ENCODE measurements at regions not wholly inside any gene's neighbourhood (a gene's known extent, or its start where the extent isn't known, plus 50 kb on each side); places are given as distances from the start of the nearest gene placed in this dataset.

- Histone ChIP-seq H3K4me1 (ENCODE audit: control insufficient read depth, insufficient read depth, low read length) (no peaks in the 10 kb centered on the region), H3K4me3 (ENCODE audit: low read depth, low read length) (no peak overlapping the region), H3K9me3 (ENCODE audit: control insufficient read depth, insufficient read depth, low read depth, low read length) (no peaks in the 10 kb centered on the region), H3K36me3 (ENCODE audit: control insufficient read depth in 2 of 2, insufficient read depth in 1 of 2, low read length in 2 of 2) (no peaks in the 10 kb centered on the region), H3K27ac (ENCODE audit: extremely low read depth, low read depth, low read length) (no peak overlapping the region)
- POLR2A ChIA-PET, result no interaction called here
- CTCF ChIA-PET, result no interaction called here
- TF ChIP-seq ZNF629 (tag by site-specific recombination; IDR thresholded peaks at IDR 0.05) (no peak), ZNF350 (tag by site-specific recombination; IDR thresholded peaks at IDR 0.05) (no peak), ZNF416 (tag by site-specific recombination; IDR thresholded peaks at IDR 0.05) (no peak), YY2 (tag by site-specific recombination; IDR thresholded peaks at IDR 0.05) (no peak), ZNF707 (tag by site-specific recombination; IDR thresholded peaks at IDR 0.05) (no peak), KLF16 (tag by site-specific recombination; IDR thresholded peaks at IDR 0.05) (no peak), ZNF530 (tag by site-specific recombination; IDR thresholded peaks at IDR 0.05; ENCODE audit: low read depth) (no peak), ZNF561 (tag by site-specific recombination; IDR thresholded peaks at IDR 0.05; ENCODE audit: borderline replicate concordance) (no peak), ZNF785 (tag by site-specific recombination; IDR thresholded peaks at IDR 0.05) (no peak), ZNF776 (tag by site-specific recombination; IDR thresholded peaks at IDR 0.05; ENCODE audit: borderline replicate concordance) (no peak), GFI1B (tag by site-specific recombination; IDR thresholded peaks at IDR 0.05) (no peak), ZNF211 (tag by site-specific recombination; IDR thresholded peaks at IDR 0.05; ENCODE audit: low read depth) (no peak), ZNF10 (tag by site-specific recombination; IDR thresholded peaks at IDR 0.05) (no peak)
- TF ChIP-seq, protein P1, sequence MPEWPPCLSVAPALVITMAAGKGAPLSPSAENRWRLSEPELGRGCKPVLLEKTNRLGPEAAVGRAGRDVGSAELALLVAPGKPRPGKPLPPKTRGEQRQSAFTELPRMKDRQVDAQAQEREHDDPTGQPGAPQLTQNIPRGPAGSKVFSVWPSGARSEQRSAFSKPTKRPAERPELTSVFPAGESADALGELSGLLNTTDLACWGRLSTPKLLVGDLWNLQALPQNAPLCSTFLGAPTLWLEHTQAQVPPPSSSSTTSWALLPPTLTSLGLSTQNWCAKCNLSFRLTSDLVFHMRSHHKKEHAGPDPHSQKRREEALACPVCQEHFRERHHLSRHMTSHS (tag by site-specific recombination; IDR thresholded peaks at IDR 0.05), result no peak
- TF ChIP-seq, protein P2, sequence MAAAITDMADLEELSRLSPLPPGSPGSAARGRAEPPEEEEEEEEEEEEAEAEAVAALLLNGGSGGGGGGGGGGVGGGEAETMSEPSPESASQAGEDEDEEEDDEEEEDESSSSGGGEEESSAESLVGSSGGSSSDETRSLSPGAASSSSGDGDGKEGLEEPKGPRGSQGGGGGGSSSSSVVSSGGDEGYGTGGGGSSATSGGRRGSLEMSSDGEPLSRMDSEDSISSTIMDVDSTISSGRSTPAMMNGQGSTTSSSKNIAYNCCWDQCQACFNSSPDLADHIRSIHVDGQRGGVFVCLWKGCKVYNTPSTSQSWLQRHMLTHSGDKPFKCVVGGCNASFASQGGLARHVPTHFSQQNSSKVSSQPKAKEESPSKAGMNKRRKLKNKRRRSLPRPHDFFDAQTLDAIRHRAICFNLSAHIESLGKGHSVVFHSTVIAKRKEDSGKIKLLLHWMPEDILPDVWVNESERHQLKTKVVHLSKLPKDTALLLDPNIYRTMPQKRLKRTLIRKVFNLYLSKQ (tag by site-specific recombination; IDR thresholded peaks at IDR 0.05; ENCODE audit: borderline replicate concordance), result no peak
Observed at GRCh38 chr10:3932597-3933375, 147.8 kb upstream of the KLF6 start.

DNA sequence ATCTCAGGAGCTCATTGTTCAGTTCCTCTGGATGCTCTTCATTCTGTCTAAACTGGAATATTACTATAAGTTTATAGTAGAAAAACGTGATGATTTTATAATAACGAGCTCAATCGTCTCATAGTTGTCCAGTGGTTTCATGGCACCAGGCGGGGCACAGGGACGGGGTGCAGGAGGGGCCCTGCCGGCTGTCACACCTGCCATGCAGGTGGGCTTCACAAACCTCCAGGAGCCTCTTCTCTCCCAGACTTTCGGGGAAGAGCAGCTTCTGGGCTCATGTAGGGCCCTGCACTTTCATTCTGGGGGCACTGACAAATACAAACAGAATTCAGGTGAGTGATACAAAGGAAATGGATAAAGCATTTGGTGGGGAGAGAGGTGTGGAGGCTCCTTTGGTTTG lies 146.9 kb upstream of the KLF6 start:
- no peaks in the 10 kb centered on the region for H3K36me3 ChIP-seq (ENCODE audit: control insufficient read depth in 2 of 2, insufficient read depth in 1 of 2, low read length in 2 of 2)
- H3K4me3 ChIP-seq (ENCODE audit: low read depth, low read length), result no peak overlapping the region
- no peaks in the 10 kb centered on the region for H3K9me3 ChIP-seq (ENCODE audit: control insufficient read depth, insufficient read depth, low read depth, low read length)
- ChIA-PET POLR2A (no interaction called here), CTCF (no interaction called here)
- TF ChIP-seq REST (tag by site-specific recombination; IDR thresholded peaks at IDR 0.05) (no peak), IKZF3 (tag by site-specific recombination; IDR thresholded peaks at IDR 0.05) (no peak), ZNF654 (tag by site-specific recombination; IDR thresholded peaks at IDR 0.05; ENCODE audit: low read depth) (no peak), ZBTB7A (tag by site-specific recombination; IDR thresholded peaks at IDR 0.05; ENCODE audit: low read depth) (no peak), ZNF600 (tag by site-specific recombination; IDR thresholded peaks at IDR 0.05) (no peak), ZNF148 (tag by site-specific recombination; IDR thresholded peaks at IDR 0.05; ENCODE audit: borderline replicate concordance) (no peak), GLI4 (tag by site-specific recombination; IDR thresholded peaks at IDR 0.05) (no peak), ZNF391 (tag by site-specific recombination; IDR thresholded peaks at IDR 0.05; ENCODE audit: borderline replicate concordance, low read depth) (no peak), ZNF10 (tag by site-specific recombination; IDR thresholded peaks at IDR 0.05) (no peak), ZNF394 (tag by site-specific recombination; IDR thresholded peaks at IDR 0.05; ENCODE audit: borderline replicate concordance) (no peak), BCL6B (tag by site-specific recombination; IDR thresholded peaks at IDR 0.05) (no peak), ZIC2 (tag by site-specific recombination; IDR thresholded peaks at IDR 0.05) (no peak)
- H3K4me1 ChIP-seq (ENCODE audit: control insufficient read depth, insufficient read depth, low read length), result no peaks in the 10 kb centered on the region
- H3K27ac ChIP-seq (ENCODE audit: extremely low read depth, low read depth, low read length), result no peak overlapping the region
